HepG2 (cell line): ENCODE measurements at regions not wholly inside any gene's neighbourhood (a gene's known extent, or its start where the extent isn't known, plus 50 kb on each side); places are given as distances from the start of the nearest gene placed in this dataset.

Experiments
- ATAC-seq: fragments of 200-7000 bp; cut with Tn5 transposase; 3 replicates; pipeline ENCODE4 v1.9.1; 2020; ENCODE audit warnings: mild to moderate bottlenecking, moderate library complexity
- BruUV-seq: library from RNA; stranded (reverse); fragments of 400-500 nt; replicated peaks from 2 replicates; lab custom pipeline; 2021; lab: Mats Ljungman, UMichigan
- CTCF ChIA-PET: fragments of 300-600 bp; formaldehyde crosslinking; extraction: SDS; loops from one replicate; lab custom pipeline; 2021; ENCODE audit warnings: low total read pairs, inconsistent platforms, low intra/inter-chr PET ratio; lab: Yijun Ruan, JAX
- POLR2A ChIA-PET: fragments of 350-600 bp; sonication (Branson Sonifier 250); formaldehyde crosslinking; loops from one replicate; lab custom pipeline; 2020; ENCODE audit warnings: antibody characterized with exemption, inconsistent platforms; lab: Yijun Ruan, JAX
- DNase-seq: peaks from one replicate; pipeline ENCODE4 v3.0.0-alpha.2; 2015; ENCODE audit warnings: low spot score
- FAIRE-seq: peaks from 3 replicates; lab custom pipeline; 2011; peaks lifted over from hg19 to GRCh38; lab: Jason Lieb, UNC
- H2AFZ ChIP-seq: one replicate; pipeline ENCODE4 v1.6.1; 2011; ENCODE audit warnings: low read length, inconsistent platforms
- H3K27ac ChIP-seq: fragments of 300-600 bp; 3 replicates; pipeline ENCODE4 v1.8.0; 2011; ENCODE audit warnings: mixed run types, mild to moderate bottlenecking, mixed read lengths, low read length, inconsistent platforms; ENCODE audit not compliant: insufficient read depth; ENCODE audit errors: extremely low read length
- H3K27me3 ChIP-seq, 2 experiments: fragments of 200-600 bp in 1 of 2; 2 replicates in 1 of 2; 3 replicates in 1 of 2; pipeline versions ENCODE4 v1.6.0 to v1.8.0; 2011; ENCODE audit warnings: low read length in 2 of 2, mild to moderate bottlenecking in 2 of 2, moderate library complexity in 2 of 2, inconsistent platforms in 1 of 2; ENCODE audit not compliant: insufficient read depth in 2 of 2, control insufficient read depth in 1 of 2
- H3K36me3 ChIP-seq, 2 experiments: fragments of 200-600 bp in 1 of 2; replicated peaks in 1 of 2; 2 replicates in 1 of 2; 3 replicates in 1 of 2; pipeline versions ENCODE4 v1.5.1 to v1.8.0; 2011; ENCODE audit warnings: low read length in 2 of 2, inconsistent platforms in 1 of 2; ENCODE audit not compliant: insufficient read depth in 2 of 2, control insufficient read depth in 1 of 2
- H3K4me1 ChIP-seq: 2 replicates; pipeline ENCODE4 v1.5.1; 2012; ENCODE audit warnings: low read length, inconsistent platforms; ENCODE audit not compliant: insufficient read depth
- H3K4me2 ChIP-seq: 2 replicates; pipeline ENCODE4 v1.6.0; 2011; ENCODE audit warnings: low read depth, low read length, inconsistent platforms
- H3K4me3 ChIP-seq, 3 experiments: fragments of 200-600 bp in 1 of 3; sonication (generic), shearing (Covaris generic) in 1 of 3; replicated peaks in 1 of 3; 2 replicates each; pipeline ENCODE4 v1.5.1; 2011 to 2016; ENCODE audit warnings: low read length in 3 of 3, inconsistent platforms in 2 of 3, low read depth in 2 of 3, mild to moderate bottlenecking in 2 of 3, control low read depth in 1 of 3, mixed read lengths in 1 of 3; ENCODE audit not compliant: insufficient read depth in 1 of 3
- H3K79me2 ChIP-seq: one replicate; pipeline ENCODE4 v1.6.1; 2011; ENCODE audit warnings: low read length, inconsistent platforms; ENCODE audit not compliant: insufficient read depth
- H3K9ac ChIP-seq: 2 replicates; pipeline ENCODE4 v1.6.0; 2011; ENCODE audit warnings: mild to moderate bottlenecking, low read depth, low read length, inconsistent platforms; ENCODE audit not compliant: insufficient read depth
- H3K9me3 ChIP-seq: 2 replicates; pipeline ENCODE4 v1.5.1; 2012; ENCODE audit warnings: mild to moderate bottlenecking, low read length
- H4K20me1 ChIP-seq: 2 replicates; pipeline ENCODE4 v1.6.0; 2011; ENCODE audit warnings: inconsistent platforms, mild to moderate bottlenecking, low read length, moderate library complexity; ENCODE audit not compliant: insufficient read depth
- IKZF1 ChIP-seq: fragments of 450-650 bp; IDR thresholded peaks from 2 replicates; pipeline ENCODE4 v1.7.1; 2016
- NR2F6 ChIP-seq, 2 experiments: IDR thresholded peaks; 2 replicates each; pipeline ENCODE4 v1.6.1; 2016; ENCODE audit warnings: antibody characterized with exemption in 1 of 2, mild to moderate bottlenecking in 1 of 2
- ZNF367 ChIP-seq: sonication (generic); formaldehyde crosslinking; IDR thresholded peaks from 2 replicates; pipeline ENCODE4 v1.4.0; 2020; ENCODE audit warnings: missing genetic modification reagents, borderline replicate concordance
- ZNF383 ChIP-seq: sonication (generic); formaldehyde crosslinking; IDR thresholded peaks from 2 replicates; pipeline ENCODE4 v1.4.0; 2020; ENCODE audit warnings: missing genetic modification reagents, mild to moderate bottlenecking, borderline replicate concordance
- ZNF567 ChIP-seq: sonication (generic); formaldehyde crosslinking; IDR thresholded peaks from 2 replicates; pipeline ENCODE4 v1.8.1; 2023; ENCODE audit warnings: mild to moderate bottlenecking, missing genetic modification reagents, borderline replicate concordance
- WGBS: methylation state at CpG from one replicate; pipeline ENCODE4 v1.1.6; 2017; ENCODE audit warnings: low lambda C conversion rate; 5-methylcytosine and 5-hydroxymethylcytosine counted together
- in situ Hi-C: cut with HindIII; loops from 2 replicates; pipeline ENCODE4 v1.10.0; 2017; ENCODE audit warnings: low pct_unique_long_range_greater_than_20kb; ENCODE audit not compliant: extremely low pct_ligation_motif_present
- intact Hi-C: fragments of 100-400 bp; cut with micrococcal nuclease; formaldehyde crosslinking; loops from one replicate; pipeline ENCODE4 v1.10.0; 2022; ENCODE audit not compliant: unreplicated experiment
- TF ChIP-seq, protein P1 (sequence below): sonication (generic); formaldehyde crosslinking; IDR thresholded peaks from 2 replicates; pipeline ENCODE4 v1.4.0; 2020; ENCODE audit warnings: mild to moderate bottlenecking, low read depth, missing genetic modification reagents
- TF ChIP-seq, protein P2 (sequence below): sonication (generic); formaldehyde crosslinking; IDR thresholded peaks from 2 replicates; pipeline ENCODE4 v1.4.0; 2020; ENCODE audit warnings: missing genetic modification reagents
- TF ChIP-seq, protein P3 (sequence below): sonication (generic); formaldehyde crosslinking; IDR thresholded peaks from 2 replicates; pipeline ENCODE4 v1.8.0; 2023; ENCODE audit warnings: mild to moderate bottlenecking, missing genetic modification reagents
- TF ChIP-seq, protein P4 (sequence below): sonication (generic); formaldehyde crosslinking; conservative IDR thresholded peaks from 2 replicates; pipeline ENCODE4 v1.4.0; 2020; ENCODE audit warnings: missing genetic modification reagents

DNA sequence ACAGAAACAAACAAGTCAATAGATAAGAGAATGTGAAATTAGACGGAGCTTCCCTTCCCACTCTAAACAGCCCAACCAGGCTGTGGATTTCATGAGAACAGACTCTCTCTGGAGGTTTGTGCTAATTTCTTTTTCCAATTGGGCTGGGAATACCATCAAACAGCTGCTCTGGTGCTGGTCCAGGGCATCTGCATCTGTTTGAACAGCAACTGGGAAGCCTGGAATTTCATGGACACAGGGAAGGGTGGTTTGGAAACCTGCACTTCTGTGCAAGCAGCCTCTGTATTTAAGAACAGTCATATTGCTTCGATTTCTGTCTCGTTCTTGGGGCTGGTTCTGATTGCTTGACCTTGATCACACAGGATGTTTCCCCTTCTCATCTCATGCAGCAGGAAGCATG lies 88.7 kb downstream of the FOXL1 start:
- no peaks in the 10 kb centered on the region for H3K36me3 ChIP-seq
- no TSS peak for BruUV-seq
- no peak overlapping the region for H3K27ac ChIP-seq
- no peak overlapping the region for H3K9ac ChIP-seq
- peaks cover 25% of the 10 kb centered on the region for H3K4me1 ChIP-seq
- WGBS, result 7% methylated on average over 3 of the region's 3 CpGs
- H3K79me2 ChIP-seq, result no peaks in the 10 kb centered on the region
- H3K9me3 ChIP-seq, result peaks cover 6% of the 10 kb centered on the region; the same call in 1 of the 2 replicates
- intact Hi-C loops (no loop called here), in situ Hi-C loops (no loop called here)
- no peak overlapping the region for H3K4me2 ChIP-seq
- H2AFZ ChIP-seq, result no peak overlapping the region
- FAIRE-seq (no peak), DNase-seq (no peak), ATAC-seq (no peak)
- no peaks in the 10 kb centered on the region for H4K20me1 ChIP-seq
- ChIA-PET POLR2A (no interaction called here), CTCF (no interaction called here)
- no peak overlapping the region for H3K4me3 ChIP-seq
- TF ChIP-seq IKZF1 (no peak), ZNF367 (CRISPR knock-in tag) (no peak)
- H3K27me3 ChIP-seq, result peaks cover 10 to 51% of the 10 kb centered on the region in 2 experiments; a peak in 4 of 5 replicates

DNA sequence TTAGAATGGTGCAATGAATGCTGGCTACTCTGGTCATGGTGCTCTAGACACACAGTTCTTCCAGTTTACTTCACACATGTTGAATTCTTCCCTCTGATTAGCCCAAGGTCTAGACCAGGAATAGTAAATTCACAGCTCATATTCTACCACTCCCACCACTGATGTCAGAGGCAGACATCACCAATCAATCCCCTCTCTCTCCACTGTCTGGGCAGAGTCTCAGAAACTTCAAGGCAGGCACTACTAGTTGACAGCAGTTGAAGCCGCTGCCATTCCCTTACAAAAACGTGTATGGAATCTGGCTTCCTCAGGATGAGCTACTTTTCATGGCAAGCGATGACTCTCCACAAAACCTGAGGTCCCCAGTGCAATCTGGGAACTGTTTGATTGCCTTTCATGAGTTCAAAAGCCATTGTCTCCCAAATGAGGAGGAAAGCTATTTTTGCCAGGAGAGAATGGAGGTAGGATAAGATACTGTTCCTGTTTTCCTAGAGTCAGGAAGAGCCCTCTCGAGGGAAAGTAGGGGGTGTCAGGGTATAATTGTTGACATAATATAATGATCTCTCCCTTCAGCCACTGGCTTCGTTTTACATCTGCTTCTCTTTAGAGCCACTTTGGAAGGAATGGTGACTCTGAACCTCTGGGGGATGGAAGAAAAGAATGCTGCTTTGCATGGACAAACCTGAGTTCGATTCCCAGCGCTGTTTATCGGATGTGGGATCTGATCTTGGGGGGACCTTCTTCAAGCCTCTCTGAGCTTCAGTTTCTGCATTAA lies 90.0 kb downstream of the FOXL1 start:
- BruUV-seq, result no TSS peak
- DNase-seq, result no peak
- Histone ChIP-seq H3K4me2 (no peak overlapping the region), H3K9ac (no peak overlapping the region), H3K4me1 (peaks cover 25% of the 10 kb centered on the region), H3K36me3 (no peaks in the 10 kb centered on the region), H4K20me1 (no peaks in the 10 kb centered on the region), H3K27me3 (peaks cover 12 to 60% of the 10 kb centered on the region in 2 experiments; a peak in 4 of 5 replicates), H3K79me2 (no peaks in the 10 kb centered on the region), H3K4me3 (no peak overlapping the region), H3K27ac (no peak overlapping the region), H2AFZ (no peak overlapping the region), H3K9me3 (peaks cover 6% of the 10 kb centered on the region; the same call in 1 of the 2 replicates)
- intact Hi-C loops (no loop called here), in situ Hi-C loops (no loop called here)
- 14% methylated on average over 8 of the region's 8 CpGs for WGBS
- TF ChIP-seq, protein P1, sequence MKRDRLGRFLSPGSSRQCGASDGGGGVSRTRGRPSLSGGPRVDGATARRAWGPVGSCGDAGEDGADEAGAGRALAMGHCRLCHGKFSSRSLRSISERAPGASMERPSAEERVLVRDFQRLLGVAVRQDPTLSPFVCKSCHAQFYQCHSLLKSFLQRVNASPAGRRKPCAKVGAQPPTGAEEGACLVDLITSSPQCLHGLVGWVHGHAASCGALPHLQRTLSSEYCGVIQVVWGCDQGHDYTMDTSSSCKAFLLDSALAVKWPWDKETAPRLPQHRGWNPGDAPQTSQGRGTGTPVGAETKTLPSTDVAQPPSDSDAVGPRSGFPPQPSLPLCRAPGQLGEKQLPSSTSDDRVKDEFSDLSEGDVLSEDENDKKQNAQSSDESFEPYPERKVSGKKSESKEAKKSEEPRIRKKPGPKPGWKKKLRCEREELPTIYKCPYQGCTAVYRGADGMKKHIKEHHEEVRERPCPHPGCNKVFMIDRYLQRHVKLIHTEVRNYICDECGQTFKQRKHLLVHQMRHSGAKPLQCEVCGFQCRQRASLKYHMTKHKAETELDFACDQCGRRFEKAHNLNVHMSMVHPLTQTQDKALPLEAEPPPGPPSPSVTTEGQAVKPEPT (CRISPR knock-in tag), result no peak
- TF ChIP-seq ZNF567 (CRISPR knock-in tag), result no peak
- TF ChIP-seq, protein P2, sequence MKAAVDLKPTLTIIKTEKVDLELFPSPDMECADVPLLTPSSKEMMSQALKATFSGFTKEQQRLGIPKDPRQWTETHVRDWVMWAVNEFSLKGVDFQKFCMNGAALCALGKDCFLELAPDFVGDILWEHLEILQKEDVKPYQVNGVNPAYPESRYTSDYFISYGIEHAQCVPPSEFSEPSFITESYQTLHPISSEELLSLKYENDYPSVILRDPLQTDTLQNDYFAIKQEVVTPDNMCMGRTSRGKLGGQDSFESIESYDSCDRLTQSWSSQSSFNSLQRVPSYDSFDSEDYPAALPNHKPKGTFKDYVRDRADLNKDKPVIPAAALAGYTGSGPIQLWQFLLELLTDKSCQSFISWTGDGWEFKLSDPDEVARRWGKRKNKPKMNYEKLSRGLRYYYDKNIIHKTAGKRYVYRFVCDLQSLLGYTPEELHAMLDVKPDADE, result no peak
- TF ChIP-seq, protein P3, sequence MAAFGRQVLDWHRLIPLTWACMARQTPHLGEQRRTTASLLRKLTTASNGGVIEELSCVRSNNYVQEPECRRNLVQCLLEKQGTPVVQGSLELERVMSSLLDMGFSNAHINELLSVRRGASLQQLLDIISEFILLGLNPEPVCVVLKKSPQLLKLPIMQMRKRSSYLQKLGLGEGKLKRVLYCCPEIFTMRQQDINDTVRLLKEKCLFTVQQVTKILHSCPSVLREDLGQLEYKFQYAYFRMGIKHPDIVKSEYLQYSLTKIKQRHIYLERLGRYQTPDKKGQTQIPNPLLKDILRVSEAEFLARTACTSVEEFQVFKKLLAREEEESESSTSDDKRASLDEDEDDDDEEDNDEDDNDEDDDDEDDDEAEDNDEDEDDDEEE (CRISPR knock-in tag), result no peak
- no peak for TF ChIP-seq ZNF383 (CRISPR knock-in tag)
- TF ChIP-seq, protein P4, sequence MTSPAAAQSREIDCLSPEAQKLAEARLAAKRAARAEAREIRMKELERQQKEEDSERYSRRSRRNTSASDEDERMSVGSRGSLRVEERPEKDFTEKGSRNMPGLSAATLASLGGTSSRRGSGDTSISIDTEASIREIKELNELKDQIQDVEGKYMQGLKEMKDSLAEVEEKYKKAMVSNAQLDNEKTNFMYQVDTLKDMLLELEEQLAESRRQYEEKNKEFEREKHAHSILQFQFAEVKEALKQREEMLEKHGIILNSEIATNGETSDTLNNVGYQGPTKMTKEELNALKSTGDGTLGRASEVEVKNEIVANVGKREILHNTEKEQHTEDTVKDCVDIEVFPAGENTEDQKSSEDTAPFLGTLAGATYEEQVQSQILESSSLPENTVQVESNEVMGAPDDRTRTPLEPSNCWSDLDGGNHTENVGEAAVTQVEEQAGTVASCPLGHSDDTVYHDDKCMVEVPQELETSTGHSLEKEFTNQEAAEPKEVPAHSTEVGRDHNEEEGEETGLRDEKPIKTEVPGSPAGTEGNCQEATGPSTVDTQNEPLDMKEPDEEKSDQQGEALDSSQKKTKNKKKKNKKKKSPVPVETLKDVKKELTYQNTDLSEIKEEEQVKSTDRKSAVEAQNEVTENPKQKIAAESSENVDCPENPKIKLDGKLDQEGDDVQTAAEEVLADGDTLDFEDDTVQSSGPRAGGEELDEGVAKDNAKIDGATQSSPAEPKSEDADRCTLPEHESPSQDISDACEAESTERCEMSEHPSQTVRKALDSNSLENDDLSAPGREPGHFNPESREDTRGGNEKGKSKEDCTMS (CRISPR knock-in tag), result no peak
- TF ChIP-seq NR2F6 (IDR thresholded peaks at IDR 0.05), result no peak
- TF ChIP-seq NR2F6 (CRISPR knock-in tag; IDR thresholded peaks at IDR 0.05), result no peak
- ChIA-PET CTCF (no interaction called here), POLR2A (no interaction called here)
- FAIRE-seq, result no peak
- ATAC-seq, result no peak
